GM19351 (cell line): ENCODE measurements at regions not wholly inside any gene's neighbourhood (a gene's known extent, or its start where the extent isn't known, plus 50 kb on each side); places are given as distances from the start of the nearest gene placed in this dataset.
"Not testable (repeated sequence)": the region's sequence is repeated elsewhere in the genome, so short reads cannot be mapped to it uniquely, and the experiment has no call there.

ENCODE experiments used
- ATAC-seq: cut with Tn5 transposase; IDR thresholded peaks from one replicate; pipeline ENCODE4 v1.9.1; 2021; ENCODE audit warnings: mild to moderate bottlenecking, moderate library complexity; ENCODE audit not compliant: unreplicated experiment

- no peak for ATAC-seq
These were observed 497.0 kb downstream of the DTWD2 start for GRCh38 chr5:118491351-118491750.

- ATAC-seq, result no peak
These were observed 501.6 kb downstream of the DTWD2 start for GRCh38 chr5:118486647-118487225.

GRCh38 chr5:118479285-118479684 is 509.1 kb downstream of the DTWD2 start:
- ATAC-seq, result no peak

- ATAC-seq, result no peak
These were observed 509.5 kb downstream of the DTWD2 start for GRCh38 chr5:118478852-118479251.

GRCh38 chr5:118468085-118468484 is 520.3 kb downstream of the DTWD2 start:
- ATAC-seq, result no peak

GRCh38 chr5:118467103-118467502 is 521.2 kb downstream of the DTWD2 start:
- no peak for ATAC-seq

- ATAC-seq, result no peak
These were observed 521.9 kb downstream of the DTWD2 start for GRCh38 chr5:118466418-118466817.

GRCh38 chr5:118462276-118462675 is 526.1 kb downstream of the DTWD2 start:
- ATAC-seq, result not testable (repeated sequence)

GRCh38 chr5:118461436-118461835 is 526.9 kb downstream of the DTWD2 start:
- ATAC-seq, result no peak

- no peak for ATAC-seq
These were observed 528.9 kb downstream of the DTWD2 start for GRCh38 chr5:118459490-118459889.

GRCh38 chr5:118456085-118456484 is 532.3 kb downstream of the DTWD2 start:
- no peak for ATAC-seq

GRCh38 chr5:118451697-118452247 is 536.6 kb downstream of the DTWD2 start:
- no peak for ATAC-seq

- no peak for ATAC-seq
These were observed 537.6 kb downstream of the DTWD2 start for GRCh38 chr5:118450554-118451332.

GRCh38 chr5:118447350-118447749 is 541.0 kb downstream of the DTWD2 start:
- ATAC-seq, result no peak

GRCh38 chr5:118441956-118442355 is 546.4 kb downstream of the DTWD2 start:
- no peak for ATAC-seq

- no peak for ATAC-seq
These were observed 547.3 kb downstream of the DTWD2 start for GRCh38 chr5:118441034-118441433.

- ATAC-seq, result no peak
These were observed 547.9 kb downstream of the DTWD2 start for GRCh38 chr5:118440496-118440895.

GRCh38 chr5:118439831-118440230 is 548.5 kb downstream of the DTWD2 start:
- ATAC-seq, result no peak

- ATAC-seq, result no peak
These were observed 553.2 kb downstream of the DTWD2 start for GRCh38 chr5:118435131-118435530.

GRCh38 chr5:118434522-118434921 is 553.8 kb downstream of the DTWD2 start:
- no peak for ATAC-seq

- ATAC-seq, result no peak
These were observed 558.3 kb downstream of the DTWD2 start for GRCh38 chr5:118430076-118430475.

- ATAC-seq, result no peak
These were observed 580.4 kb downstream of the DTWD2 start for GRCh38 chr5:118407958-118408357.
